Muscle of leg (tissue), 3 donors: ENCODE measurements at regions not wholly inside any gene's neighbourhood (a gene's known extent, or its start where the extent isn't known, plus 50 kb on each side); places are given as distances from the start of the nearest gene placed in this dataset.
"Not testable (repeated sequence)": the region's sequence is repeated elsewhere in the genome, so short reads cannot be mapped to it uniquely, and the experiment has no call there.

Experiments used
- DNase-seq: peaks from one replicate; pipeline ENCODE4 v3.0.0; 2013
- H3K27ac ChIP-seq: one replicate; pipeline ENCODE4 v1.5.1; 2013; ENCODE audit warnings: mild to moderate bottlenecking, low read length, control low read depth
- H3K27me3 ChIP-seq: one replicate; pipeline ENCODE4 v1.6.1; 2013; ENCODE audit warnings: low read length; ENCODE audit not compliant: control insufficient read depth, insufficient read depth
- H3K36me3 ChIP-seq: one replicate; pipeline ENCODE4 v1.6.1; 2013; ENCODE audit warnings: low read length; ENCODE audit not compliant: control insufficient read depth, insufficient read depth
- H3K4me1 ChIP-seq: one replicate; pipeline ENCODE4 v1.6.1; 2013; ENCODE audit warnings: low read length; ENCODE audit not compliant: control insufficient read depth, insufficient read depth
- H3K4me3 ChIP-seq: one replicate; pipeline ENCODE4 v1.5.1; 2013; ENCODE audit warnings: low read length, control low read depth
- H3K9me3 ChIP-seq: replicated peaks from 2 replicates; pipeline ENCODE4 v1.6.1; 2013; ENCODE audit warnings: low read depth, low read length; ENCODE audit not compliant: control insufficient read depth
- WGBS: methylation state at CpG from one replicate; pipeline ENCODE4 v1.1.5; 2013; ENCODE audit warnings: missing lambda C conversion rate; ENCODE audit not compliant: insufficient coverage; 5-methylcytosine and 5-hydroxymethylcytosine counted together

DNA sequence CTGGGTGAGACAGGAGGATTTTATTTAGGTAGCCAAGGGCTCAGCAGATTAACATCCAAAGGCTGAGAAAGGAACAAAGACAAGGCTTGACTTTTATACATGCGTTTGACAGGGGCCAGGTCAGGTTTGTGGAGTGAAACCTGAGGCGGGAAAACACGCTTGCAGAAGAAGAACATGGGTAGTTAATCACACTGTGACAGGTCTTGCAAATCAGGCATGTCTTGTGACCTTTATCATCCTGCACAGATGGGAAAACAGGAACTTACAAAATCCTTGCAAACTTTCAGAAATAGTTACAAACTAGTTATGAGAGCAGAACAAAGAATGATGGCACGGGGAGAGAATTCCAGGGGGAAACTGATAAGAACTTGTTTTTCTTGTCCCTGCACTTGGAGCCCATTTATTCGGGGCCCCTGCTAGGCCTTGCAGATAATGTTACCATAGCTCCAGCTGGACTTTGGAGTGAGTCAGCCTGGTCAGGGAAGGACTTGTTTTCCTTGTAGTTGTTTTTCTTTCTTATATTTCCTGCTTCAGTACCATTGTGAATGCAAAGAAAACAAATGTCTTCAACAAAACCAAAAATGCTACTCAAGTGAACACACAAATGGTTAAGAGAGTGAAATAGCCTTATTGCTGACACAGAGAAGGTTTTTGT lies 965.9 kb upstream of the ROBO1 start:
- H3K4me3 ChIP-seq, result no peak overlapping the region
- H3K4me1 ChIP-seq, result no peaks in the 10 kb centered on the region
- H3K36me3 ChIP-seq, result no peaks in the 10 kb centered on the region
- H3K27ac ChIP-seq, result no peak overlapping the region
- H3K27me3 ChIP-seq, result no peaks in the 10 kb centered on the region
- WGBS, result 59% methylated on average over 3 of the region's 5 CpGs
- H3K9me3 ChIP-seq, result peaks cover 3% of the 10 kb centered on the region
- peak; percentile 2 for DNase-seq

DNA sequence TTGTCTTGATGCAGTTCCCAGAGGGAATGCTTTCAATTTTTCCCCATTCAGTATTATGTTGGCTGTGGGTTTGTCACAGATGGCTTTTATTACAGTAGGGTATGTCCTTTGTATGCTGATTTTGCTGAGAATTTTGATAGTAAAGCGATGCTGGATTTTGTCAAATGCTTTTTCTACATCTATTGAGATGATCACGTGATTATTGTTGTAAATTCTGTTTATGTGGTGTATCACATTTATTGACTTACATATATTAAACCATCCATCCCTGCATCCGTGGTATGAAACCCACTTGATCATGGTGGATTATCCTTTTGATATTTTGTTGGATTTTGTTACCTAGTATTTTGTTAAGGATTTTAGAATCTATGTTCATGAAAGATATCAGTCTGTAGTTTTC lies 959.8 kb upstream of the ROBO1 start:
- not testable (repeated sequence) for H3K27ac ChIP-seq

GRCh38 chr3:80709597-80710322 lies 942.0 kb upstream of the ROBO1 start:
- H3K4me3 ChIP-seq, H3K9me3 ChIP-seq, H3K27me3 ChIP-seq, H3K4me1 ChIP-seq, H3K27ac ChIP-seq, DNase-seq, H3K36me3 ChIP-seq: not testable (repeated sequence)
- WGBS, result 90% methylated on average over 2 of the region's 5 CpGs

More for the DNA sequence above, 959.8 kb upstream of the ROBO1 start:
- DNase-seq, H3K9me3 ChIP-seq, H3K4me3 ChIP-seq, H3K36me3 ChIP-seq, H3K27me3 ChIP-seq, H3K4me1 ChIP-seq: not testable (repeated sequence)
- no CpG with 5 or more reads among the region's 3 CpGs for WGBS

DNA sequence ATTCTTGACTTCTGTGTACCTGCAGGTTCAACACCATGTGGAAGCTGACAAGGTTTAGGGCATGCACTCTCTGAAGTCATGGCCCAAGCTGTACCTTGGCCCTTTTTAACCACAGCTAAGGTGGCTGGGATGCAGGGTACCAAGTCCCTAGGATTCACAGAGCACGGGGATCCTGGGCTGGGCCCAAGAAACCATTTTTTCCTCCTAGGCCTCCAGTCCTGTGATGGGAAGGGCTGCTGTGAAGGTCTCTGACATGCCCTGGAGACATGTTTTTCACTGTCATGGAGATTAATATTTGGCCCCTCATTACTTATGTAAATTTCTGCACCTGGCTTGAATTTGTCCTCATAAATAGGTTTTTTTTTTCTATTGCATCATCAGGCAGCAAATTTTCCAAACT lies 937.5 kb upstream of the ROBO1 start:
- H3K9me3 ChIP-seq, result peaks cover 7% of the 10 kb centered on the region
- H3K27me3 ChIP-seq, result no peaks in the 10 kb centered on the region
- H3K27ac ChIP-seq, result no peak overlapping the region
- H3K4me3 ChIP-seq, result no peak overlapping the region
- WGBS, result 80% methylated on average over 1 of the region's 1 CpG
- H3K4me1 ChIP-seq, result no peaks in the 10 kb centered on the region
- no peak for DNase-seq
- H3K36me3 ChIP-seq, result no peaks in the 10 kb centered on the region

GRCh38 chr3:80701349-80701748 lies 933.6 kb upstream of the ROBO1 start:
- no peak overlapping the region for H3K4me3 ChIP-seq
- no peaks in the 10 kb centered on the region for H3K4me1 ChIP-seq
- H3K27ac ChIP-seq, result no peak overlapping the region
- no peak for DNase-seq
- H3K27me3 ChIP-seq, result no peaks in the 10 kb centered on the region
- H3K36me3 ChIP-seq, result no peaks in the 10 kb centered on the region
- no CpG with 5 or more reads among the region's 1 CpG for WGBS
- H3K9me3 ChIP-seq, result peaks cover 7% of the 10 kb centered on the region

DNA sequence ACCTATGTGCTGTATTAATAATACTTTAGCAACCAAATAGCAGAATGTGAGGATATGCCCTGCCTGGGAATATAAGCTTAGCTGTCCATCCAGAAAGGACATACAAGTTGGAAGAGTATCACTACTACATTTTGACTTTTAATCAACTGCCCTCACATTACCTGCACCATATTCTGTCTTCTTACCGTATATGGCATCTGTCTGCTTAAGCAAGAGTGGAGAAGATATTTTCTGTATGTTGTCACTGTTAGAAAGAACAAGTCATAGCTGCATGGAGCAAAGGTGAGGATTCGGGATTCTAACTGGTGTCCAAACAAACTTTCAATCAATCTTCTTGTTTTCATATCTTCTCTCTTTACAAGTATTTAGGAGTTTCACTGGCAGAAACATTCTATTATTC lies 929.5 kb upstream of the ROBO1 start:
- Histone ChIP-seq H3K4me3 (no peak overlapping the region), H3K9me3 (no peaks in the 10 kb centered on the region), H3K36me3 (no peaks in the 10 kb centered on the region), H3K27me3 (no peaks in the 10 kb centered on the region), H3K27ac (no peak overlapping the region), H3K4me1 (no peaks in the 10 kb centered on the region)
- DNase-seq, result no peak
- no CpG with 5 or more reads among the region's 2 CpGs for WGBS

GRCh38 chr3:80696280-80696679 lies 928.5 kb upstream of the ROBO1 start:
- no peak overlapping the region for H3K27ac ChIP-seq
- WGBS, result no CpG with 5 or more reads among the region's 2 CpGs

GRCh38 chr3:80688814-80689213 lies 921.0 kb upstream of the ROBO1 start:
- no peaks in the 10 kb centered on the region for H3K36me3 ChIP-seq
- H3K27ac ChIP-seq, result no peak overlapping the region
- H3K9me3 ChIP-seq, result no peaks in the 10 kb centered on the region
- H3K4me3 ChIP-seq, result no peak overlapping the region
- H3K27me3 ChIP-seq, result no peaks in the 10 kb centered on the region
- peak; percentile 38 for DNase-seq
- no peaks in the 10 kb centered on the region for H3K4me1 ChIP-seq
- WGBS, result no CpG with 5 or more reads among the region's 2 CpGs

More at GRCh38 chr3:80696280-80696679, 928.5 kb upstream of the ROBO1 start:
- Histone ChIP-seq H3K4me3 (no peak overlapping the region), H3K36me3 (no peaks in the 10 kb centered on the region), H3K4me1 (no peaks in the 10 kb centered on the region), H3K9me3 (no peaks in the 10 kb centered on the region), H3K27me3 (no peaks in the 10 kb centered on the region)
- DNase-seq, result no peak

GRCh38 chr3:80682951-80683350 lies 915.2 kb upstream of the ROBO1 start:
- no peaks in the 10 kb centered on the region for H3K27me3 ChIP-seq
- no peak for DNase-seq
- WGBS, result no CpG with 5 or more reads among the region's 1 CpG
- H3K27ac ChIP-seq, result no peak overlapping the region
- no peak overlapping the region for H3K4me3 ChIP-seq
- no peaks in the 10 kb centered on the region for H3K9me3 ChIP-seq
- no peaks in the 10 kb centered on the region for H3K4me1 ChIP-seq
- no peaks in the 10 kb centered on the region for H3K36me3 ChIP-seq

- Histone ChIP-seq H3K4me1 (no peaks in the 10 kb centered on the region), H3K4me3 (no peak overlapping the region), H3K9me3 (no peaks in the 10 kb centered on the region), H3K27ac (no peak overlapping the region), H3K27me3 (no peaks in the 10 kb centered on the region), H3K36me3 (no peaks in the 10 kb centered on the region)
- no peak for DNase-seq
Measured at GRCh38 chr3:80682235-80682634, 914.4 kb upstream of the ROBO1 start.
